ENCODE measurements at regions not wholly inside any gene's neighbourhood (a gene's known extent, or its start where the extent isn't known, plus 50 kb on each side); places are given as distances from the start of the nearest gene placed in this dataset.

GRCh38 chr2:189268763-189269162, 89.2 kb upstream of the COL5A2 start:
- no peak for DNase-seq

- no peak for DNase-seq
Observed at GRCh38 chr2:189273734-189274133, 94.2 kb upstream of the COL5A2 start.

- no peak for DNase-seq
Observed at GRCh38 chr2:189274361-189274760, 94.8 kb upstream of the COL5A2 start.

- no peak for DNase-seq
Observed at GRCh38 chr2:189276277-189276676, 96.7 kb upstream of the COL5A2 start.

- no peak for DNase-seq
Observed at GRCh38 chr2:189281201-189281600, 101.6 kb upstream of the COL5A2 start.

- no peak for DNase-seq
Observed at GRCh38 chr2:189285349-189285748, 105.8 kb upstream of the COL5A2 start.

- no peak for DNase-seq
Observed at GRCh38 chr2:189285962-189286645, 106.5 kb upstream of the COL5A2 start.

- DNase-seq, result no peak
Observed at GRCh38 chr2:189287363-189287762, 107.8 kb upstream of the COL5A2 start.

GRCh38 chr2:189287982-189288521, 108.5 kb upstream of the COL5A2 start:
- DNase-seq, result peak; percentile 28

GRCh38 chr2:189291460-189291859, 111.9 kb upstream of the COL5A2 start:
- no peak for DNase-seq

GRCh38 chr2:189293164-189293563, 113.6 kb upstream of the COL5A2 start:
- no peak for DNase-seq

GRCh38 chr2:189297446-189297845, 117.9 kb upstream of the COL5A2 start:
- DNase-seq, result no peak

- DNase-seq, result no peak
Observed at GRCh38 chr2:189298038-189298437, 118.5 kb upstream of the COL5A2 start.

GRCh38 chr2:189298481-189298880, 118.9 kb upstream of the COL5A2 start:
- no peak for DNase-seq

- DNase-seq, result no peak
Observed at GRCh38 chr2:189299974-189300373, 120.4 kb upstream of the COL5A2 start.

GRCh38 chr2:189300916-189301315, 121.4 kb upstream of the COL5A2 start:
- no peak for DNase-seq

- DNase-seq, result no peak
Observed at GRCh38 chr2:189302274-189302948, 122.8 kb upstream of the COL5A2 start.

GRCh38 chr2:189304360-189304759, 124.8 kb upstream of the COL5A2 start:
- DNase-seq, result no peak

- no peak for DNase-seq
Observed at GRCh38 chr2:189305291-189305943, 125.9 kb upstream of the COL5A2 start.

- no peak for DNase-seq
Observed at GRCh38 chr2:189306525-189306924, 127.0 kb upstream of the COL5A2 start.

GRCh38 chr2:189308056-189308790, 128.7 kb upstream of the COL5A2 start:
- DNase-seq, result no peak

GRCh38 chr2:189309331-189309730, 129.8 kb upstream of the COL5A2 start:
- DNase-seq, result no peak

GRCh38 chr2:189312211-189312610, 129.1 kb upstream of the WDR75 start:
- no peak for DNase-seq
